ELF-1 (cell line): ENCODE measurements at regions not wholly inside any gene's neighbourhood (a gene's known extent, or its start where the extent isn't known, plus 50 kb on each side); places are given as distances from the start of the nearest gene placed in this dataset.
"Not testable (repeated sequence)": the region's sequence is repeated elsewhere in the genome, so short reads cannot be mapped to it uniquely, and the experiment has no call there.

ENCODE experiments used
- DNase-seq: peaks from one replicate; pipeline ENCODE4 v3.0.0-alpha.2; 2016; ENCODE audit warnings: low read depth, low spot score

DNA sequence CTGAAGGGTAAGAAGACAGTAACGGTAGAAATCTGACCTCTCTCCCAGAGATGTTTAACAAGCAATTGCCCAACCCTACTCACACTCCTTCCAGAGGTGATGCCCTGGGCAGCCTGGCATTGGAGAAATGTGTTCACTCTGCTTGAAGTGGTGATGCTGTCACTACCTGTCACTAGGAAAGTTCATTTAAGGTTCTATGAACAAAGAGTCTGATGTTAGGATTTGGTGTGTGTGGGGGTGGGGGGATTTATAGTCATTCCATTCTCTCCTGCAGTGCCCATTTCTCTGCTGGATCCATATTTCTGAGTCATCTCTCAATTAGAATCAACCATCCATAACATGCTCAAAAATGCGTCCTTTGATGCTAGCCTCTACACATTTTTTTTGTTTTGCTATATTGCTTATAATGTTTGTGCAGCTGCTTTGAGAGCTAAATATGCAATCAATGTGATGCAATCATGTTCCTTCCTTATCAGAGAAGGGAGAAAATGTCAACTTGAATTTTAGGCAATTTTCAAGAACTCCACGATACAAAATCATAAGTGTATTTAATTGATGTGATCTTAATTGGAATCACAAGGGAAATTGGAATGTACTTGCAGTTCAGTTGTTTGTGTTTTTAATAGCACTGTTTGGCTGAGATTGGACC is 173.9 kb downstream of the DUSP10 start:
- no peak for DNase-seq

- DNase-seq = no peak
These were observed 168.1 kb downstream of the DUSP10 start for GRCh38 chr1:221573756-221574155.

DNA sequence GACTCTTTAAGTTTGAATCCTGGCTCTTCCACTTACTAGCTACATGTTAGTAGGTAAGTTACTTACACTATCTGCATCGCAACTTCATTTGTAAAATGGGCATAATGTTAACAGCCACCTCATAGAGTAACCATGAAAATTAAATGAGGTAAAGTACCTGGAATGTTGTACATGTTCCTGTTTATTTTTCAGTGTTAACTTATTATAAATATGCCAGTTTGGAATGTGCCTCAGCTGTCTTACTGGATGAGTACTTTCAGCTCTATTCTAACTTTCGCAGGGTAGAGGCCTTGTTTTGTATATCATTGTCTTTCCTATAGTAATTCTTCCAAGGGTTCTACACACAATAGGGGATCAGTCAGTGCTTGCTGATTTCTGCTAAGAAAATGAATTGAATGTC is 167.4 kb downstream of the DUSP10 start:
- no peak for DNase-seq

GRCh38 chr1:221575605-221576004 is 166.3 kb downstream of the DUSP10 start:
- no peak for DNase-seq

DNA sequence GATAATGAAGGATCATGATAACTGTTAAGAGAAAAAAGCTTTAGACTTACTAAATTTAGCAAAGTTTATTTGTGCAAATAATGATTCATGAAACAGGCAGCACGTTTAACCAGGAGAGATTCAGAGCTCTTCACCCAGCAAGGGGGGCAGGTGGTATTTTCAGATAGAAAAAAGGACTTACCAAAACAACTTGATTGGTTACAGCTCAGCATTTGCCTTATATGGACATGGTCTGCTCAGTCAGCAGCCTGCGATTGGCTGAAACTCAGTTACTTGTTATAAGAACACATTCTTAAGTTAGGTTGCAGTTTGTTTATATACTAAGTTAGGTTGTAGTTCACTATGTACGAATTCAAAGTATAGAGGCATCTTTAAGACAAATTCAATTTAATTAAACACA is 165.6 kb downstream of the DUSP10 start:
- no peak for DNase-seq

DNA sequence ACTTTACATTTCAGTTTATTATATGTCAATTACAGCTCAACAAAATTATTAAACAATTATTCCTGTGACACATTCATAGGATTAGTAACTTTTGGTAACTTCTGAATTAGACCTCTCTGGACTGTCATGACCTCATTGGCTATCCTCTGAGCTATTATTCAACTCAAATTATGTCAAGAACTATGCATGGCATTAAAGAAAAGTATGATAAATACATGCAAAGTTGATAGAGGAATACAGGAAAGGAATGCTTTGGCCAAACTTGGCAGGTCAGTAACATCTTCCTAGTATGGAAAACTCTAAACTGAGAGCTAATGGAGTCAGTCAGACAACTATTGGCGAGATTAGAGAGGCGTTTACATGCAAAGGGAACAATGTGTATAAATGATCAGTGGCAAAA is 158.4 kb downstream of the DUSP10 start:
- DNase-seq = no peak

DNA sequence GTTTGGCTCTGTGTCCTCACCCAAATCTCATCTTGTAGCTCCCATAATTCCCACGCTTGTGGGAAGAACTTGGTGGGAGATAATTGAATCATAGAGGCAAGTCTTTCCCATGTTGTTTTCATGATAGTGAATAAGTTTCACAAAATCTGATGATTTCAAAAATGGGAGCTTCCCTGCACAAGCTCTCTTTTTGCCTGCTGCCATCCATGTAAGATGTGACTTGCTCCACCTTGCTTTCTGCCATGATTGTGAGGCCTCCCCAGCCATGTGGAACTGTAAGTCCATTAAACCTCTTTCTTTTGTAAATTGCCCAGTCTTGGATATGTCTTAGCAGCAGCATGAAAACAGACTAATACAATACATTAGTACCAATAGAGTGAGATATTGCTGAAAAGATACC is 154.9 kb downstream of the DUSP10 start:
- DNase-seq = not testable (repeated sequence)

DNA sequence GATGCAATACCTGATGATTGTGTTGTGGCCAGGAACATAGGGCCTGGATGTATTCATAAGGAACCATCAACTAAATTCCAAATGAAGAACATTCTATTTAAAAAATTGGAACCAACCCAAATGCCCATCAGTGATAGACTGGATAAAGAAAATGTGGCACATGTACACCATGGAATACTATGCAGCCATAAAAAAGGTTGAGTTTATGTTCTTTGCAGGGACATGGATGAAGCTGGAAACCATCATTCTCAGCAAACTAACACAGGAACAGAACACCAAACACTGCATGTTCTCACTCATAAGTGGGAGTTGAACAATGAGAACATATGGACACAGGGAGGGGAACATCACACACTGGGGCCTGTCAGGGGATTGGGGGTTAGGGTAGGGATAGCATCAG is 150.6 kb downstream of the DUSP10 start:
- DNase-seq = not testable (repeated sequence)

GRCh38 chr1:221594576-221594975 is 147.3 kb downstream of the DUSP10 start:
- DNase-seq = no peak

DNA sequence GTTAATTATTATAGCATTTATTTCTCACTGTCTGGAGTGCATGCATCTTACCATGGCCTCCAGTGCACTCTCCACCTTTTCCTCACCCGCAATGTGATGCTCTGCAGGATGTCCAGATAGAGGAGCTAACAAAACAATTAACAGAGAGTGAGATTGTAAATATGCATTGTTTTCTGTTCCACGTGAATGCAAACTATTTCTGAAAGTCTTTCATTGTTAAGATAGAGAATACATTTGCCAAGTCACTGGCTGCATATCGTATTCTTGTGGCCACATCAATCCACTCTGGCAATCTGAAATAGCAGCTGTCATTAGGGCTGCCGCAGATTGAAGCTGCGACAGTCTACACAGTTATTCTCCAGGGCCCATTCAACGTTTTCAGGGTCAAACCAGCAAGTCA is 143.8 kb downstream of the DUSP10 start:
- DNase-seq = no peak

- no peak for DNase-seq
These were observed 140.7 kb downstream of the DUSP10 start for GRCh38 chr1:221601166-221601565.

DNA sequence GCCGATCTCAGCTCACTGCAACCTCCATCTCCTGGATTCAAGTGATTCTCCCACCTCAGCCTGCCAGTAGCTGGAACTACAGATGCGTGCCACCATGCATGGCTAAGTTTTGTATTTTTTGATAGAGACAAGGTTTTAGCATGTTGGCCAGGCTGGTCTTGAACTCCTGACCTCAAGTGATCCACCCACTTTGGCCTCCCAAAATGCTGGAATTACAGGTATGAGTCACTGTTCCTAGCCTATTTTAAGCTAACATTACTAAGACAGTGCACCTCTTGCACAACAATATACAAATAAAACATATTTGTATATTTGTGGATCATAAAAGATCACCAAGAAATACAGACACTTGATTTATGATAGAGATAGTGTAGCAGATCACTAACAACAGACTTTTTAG is 139.1 kb downstream of the DUSP10 start:
- DNase-seq = no peak

DNA sequence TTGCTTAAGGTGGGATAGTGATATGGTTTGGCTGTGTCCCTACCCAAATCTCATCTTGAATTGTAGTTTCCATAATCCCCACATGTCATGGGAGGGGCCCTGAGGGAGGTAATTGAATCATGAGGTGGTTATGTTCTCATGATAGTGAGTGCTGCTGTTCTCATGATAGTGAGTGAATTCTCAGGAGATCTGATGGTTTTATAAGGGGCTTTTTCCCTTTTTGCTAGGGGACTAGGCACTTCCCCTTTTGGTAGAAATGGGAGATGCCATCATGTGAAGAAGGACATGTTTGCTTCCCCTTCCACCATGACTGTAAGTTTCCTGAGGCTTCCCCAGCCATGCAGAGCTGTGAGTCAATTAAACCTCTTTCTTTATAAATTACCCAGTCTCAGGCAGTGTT is 137.5 kb downstream of the DUSP10 start:
- not testable (repeated sequence) for DNase-seq

GRCh38 chr1:221604948-221605347 is 136.9 kb downstream of the DUSP10 start:
- no peak for DNase-seq

DNA sequence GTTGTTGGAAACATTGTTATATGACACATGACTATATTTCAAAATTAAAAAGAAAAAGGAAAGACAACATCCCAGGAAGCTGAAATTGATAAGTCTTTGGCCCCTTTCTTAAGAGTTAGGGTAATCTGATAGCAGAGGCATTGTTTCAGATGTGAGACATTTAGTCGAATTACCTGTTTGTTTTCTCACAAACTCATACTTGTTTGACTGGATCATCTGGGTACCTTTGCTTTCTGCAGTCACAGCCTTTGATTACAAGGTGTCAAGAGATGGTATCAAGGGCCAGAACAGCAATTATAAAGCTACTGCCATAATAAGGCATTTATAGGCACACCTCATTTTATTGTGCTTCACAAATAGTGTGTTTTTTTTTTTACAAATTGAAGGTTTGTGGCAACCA is 136.3 kb downstream of the DUSP10 start:
- peak; percentile 9 for DNase-seq

DNA sequence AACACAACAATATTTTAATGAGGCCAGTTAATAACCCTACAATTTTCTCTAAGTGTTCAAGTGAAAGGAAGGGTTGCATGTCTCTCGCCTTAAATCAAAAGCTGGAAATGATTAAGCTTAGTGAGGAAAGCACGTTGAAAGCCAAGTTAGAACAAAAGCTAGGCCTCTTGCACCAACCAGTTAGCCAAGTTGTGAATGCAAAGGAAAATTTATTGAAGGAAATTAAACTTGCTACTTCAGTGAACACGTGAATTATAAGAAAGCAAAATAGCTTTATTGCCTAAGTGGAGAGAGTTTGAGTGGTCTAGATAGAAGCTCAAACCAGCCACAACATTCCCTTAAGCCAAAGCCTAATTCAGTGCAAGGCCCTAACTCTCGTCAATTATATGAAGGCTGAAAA is 135.6 kb downstream of the DUSP10 start:
- DNase-seq = no peak

DNA sequence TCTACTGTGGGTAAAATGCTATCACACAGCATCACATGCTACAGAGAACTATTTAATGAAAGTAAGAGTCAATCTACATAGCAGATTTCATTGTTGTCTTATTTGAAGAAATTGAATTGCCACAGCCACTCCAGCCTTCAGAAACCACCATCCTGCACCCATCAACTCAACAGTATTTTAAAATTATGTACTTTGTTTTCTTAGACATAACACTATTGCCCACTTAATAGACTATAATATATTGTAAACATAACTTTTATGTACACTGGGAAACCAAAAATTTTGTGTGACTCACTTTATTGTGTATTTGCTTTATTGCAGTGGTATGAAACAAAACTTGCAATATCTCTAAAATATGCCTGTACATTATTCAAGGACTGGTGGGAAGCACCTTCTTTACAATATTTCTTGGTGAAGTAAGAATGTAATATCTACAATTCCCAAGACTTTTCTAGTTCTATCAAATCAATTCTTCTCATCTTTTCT is 133.0 kb downstream of the DUSP10 start:
- DNase-seq = no peak

GRCh38 chr1:221611656-221612046 is 130.2 kb downstream of the DUSP10 start:
- no peak for DNase-seq

DNA sequence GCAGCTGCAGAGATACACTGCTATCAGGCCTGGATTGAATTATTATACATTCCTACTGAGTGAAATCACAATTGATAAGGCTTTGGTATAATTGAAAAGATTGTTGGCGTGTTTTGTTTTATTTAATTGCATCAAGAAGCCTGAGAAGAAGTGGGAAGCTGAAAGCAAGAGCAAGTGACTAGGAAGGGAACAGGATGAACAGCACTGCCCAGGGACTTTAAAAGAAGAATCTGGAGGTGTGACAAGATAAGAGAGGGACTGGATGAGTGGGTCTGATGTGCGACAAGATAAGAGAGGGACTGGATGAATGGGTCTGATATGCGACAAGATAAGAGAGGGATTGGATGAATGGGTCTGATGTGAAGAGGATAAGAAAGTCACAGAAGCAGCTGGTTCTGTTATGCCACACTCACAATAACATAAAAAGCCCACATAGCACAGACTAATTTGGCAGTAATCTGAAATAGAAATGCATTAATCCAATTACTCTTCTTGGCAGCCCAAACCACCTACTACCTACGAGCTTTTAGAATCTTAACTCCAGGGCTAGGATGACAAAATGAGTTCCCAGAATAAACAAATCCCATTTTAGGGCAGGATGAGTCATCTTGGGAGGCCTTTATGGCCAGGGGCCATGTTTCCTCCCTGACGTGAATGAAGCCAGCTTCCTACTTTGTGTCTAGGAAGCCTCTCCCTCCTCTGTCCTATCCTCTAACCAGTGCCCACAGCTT is 129.7 kb downstream of the DUSP10 start:
- DNase-seq = peak; percentile 91

- DNase-seq = no peak
These were observed 121.2 kb downstream of the DUSP10 start for GRCh38 chr1:221620437-221621384.

DNA sequence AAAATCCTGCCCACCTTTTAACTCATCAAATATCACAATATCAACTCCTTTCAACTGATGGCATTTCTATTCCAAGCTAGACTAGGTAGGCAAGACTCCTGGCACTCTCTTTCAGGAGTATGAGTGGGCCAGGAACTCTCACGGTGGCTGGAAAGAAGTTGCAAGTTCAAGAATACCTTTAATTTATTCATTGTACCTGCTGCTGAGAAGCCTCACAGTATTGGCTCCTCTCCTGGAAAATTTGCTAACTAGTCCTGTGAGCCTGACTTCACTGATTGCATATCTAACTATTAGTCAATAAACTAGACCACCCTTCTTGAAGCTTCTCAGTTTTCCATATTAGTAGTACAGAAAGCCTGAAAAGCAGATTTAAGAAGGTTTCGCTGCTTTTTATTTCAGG is 120.2 kb downstream of the DUSP10 start:
- DNase-seq = no peak

- no peak for DNase-seq
These were observed 119.5 kb downstream of the DUSP10 start for GRCh38 chr1:221622389-221622788.
